ENCODE measurements at regions not wholly inside any gene's neighbourhood (a gene's known extent, or its start where the extent isn't known, plus 50 kb on each side); places are given as distances from the start of the nearest gene placed in this dataset.

DNA sequence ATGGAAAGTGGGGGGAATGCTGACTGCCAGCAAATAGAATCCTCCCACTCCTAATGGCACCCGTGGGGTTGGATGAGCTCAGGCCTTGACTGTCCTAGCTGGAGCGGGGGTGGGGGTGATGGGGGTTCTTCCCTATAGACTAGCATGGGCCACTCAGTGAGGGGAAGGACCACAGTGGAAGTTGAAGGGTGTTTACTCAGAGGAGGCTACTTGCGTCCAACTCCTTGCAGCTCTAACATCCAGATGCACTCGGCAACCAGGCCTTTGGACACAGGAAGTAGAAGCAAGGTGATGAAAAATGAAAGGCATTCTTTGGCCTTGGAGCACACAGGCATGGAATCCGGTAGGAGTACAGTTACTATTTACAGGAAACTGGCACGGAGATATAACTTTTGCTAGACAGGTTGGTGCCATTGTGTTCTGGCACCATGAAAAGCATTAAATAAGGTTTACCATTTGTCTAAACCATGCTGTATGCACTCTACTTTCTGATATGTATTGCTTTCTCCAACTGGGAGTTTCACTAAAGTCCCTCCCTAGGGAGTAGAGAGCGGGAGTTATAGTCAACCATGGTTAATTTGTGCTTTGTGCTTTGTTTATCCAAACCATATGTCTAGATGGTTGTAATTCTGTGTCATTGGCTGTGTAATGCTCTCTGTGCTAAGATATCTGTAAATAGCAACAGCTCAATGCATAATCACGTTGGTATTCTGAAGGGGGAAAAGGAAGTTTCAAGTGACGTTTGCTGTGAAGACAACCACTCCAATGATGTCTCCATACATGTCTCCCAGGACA is 125.3 kb downstream of the TSHZ3 start:
- no peak for DNase-seq

DNA sequence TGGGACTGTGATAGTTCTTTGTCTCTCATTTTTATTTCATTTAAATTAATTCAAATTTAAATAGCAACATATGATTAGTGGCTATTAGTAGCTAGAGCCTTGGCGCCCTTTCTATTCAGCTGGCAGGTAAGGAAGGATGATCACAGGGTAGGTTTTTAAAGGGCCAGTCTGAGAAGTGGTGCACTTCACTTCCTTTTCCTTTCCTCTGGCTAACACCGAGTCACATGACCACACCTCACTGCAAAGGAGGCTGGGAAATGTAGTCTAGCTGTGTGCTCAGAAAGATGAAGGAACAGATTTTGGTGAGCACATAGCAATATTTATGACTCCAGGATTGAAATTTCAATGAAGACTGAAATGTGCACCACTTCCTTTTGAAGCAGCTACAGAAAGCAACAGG is 128.7 kb downstream of the TSHZ3 start:
- peak; percentile 47 for DNase-seq

DNA sequence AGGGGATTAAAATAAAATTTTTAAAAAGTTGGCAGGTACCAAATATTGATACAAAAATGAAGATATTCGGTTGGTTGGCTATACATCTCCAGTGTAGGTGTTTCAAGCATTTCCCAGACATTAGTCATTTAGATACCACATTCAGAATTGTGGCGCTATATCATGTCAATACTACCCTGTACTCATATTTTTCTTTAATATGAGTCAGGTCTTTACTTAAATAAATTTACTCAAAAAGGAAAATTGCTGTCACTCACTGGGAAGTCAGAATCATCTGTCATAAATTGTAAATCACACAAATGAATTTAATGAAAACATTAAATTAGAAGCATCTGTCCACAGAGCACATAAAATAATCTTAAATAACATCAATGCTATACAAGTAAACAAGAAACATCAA is 134.2 kb downstream of the TSHZ3 start:
- DNase-seq: no peak

DNA sequence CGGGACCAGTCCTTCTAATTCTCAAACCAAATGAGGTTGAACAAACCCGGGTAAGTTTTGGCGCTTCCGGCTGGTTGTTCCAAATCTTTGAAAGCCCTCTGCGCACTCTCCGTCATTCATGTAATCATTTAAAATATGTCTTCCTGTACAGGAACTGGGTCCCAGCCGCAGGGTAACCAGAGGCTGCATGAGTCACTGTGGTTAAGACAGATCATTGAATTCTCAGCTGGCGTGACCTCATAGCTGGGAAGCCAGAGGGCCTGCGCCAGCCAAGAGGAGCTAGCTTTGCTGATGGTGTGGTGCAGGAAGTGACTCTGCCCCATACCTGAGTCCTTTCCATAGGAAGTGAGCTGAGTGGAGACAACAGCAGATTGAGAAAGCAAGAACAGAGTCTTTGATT is 135.2 kb downstream of the TSHZ3 start:
- DNase-seq: peak; percentile 65

DNA sequence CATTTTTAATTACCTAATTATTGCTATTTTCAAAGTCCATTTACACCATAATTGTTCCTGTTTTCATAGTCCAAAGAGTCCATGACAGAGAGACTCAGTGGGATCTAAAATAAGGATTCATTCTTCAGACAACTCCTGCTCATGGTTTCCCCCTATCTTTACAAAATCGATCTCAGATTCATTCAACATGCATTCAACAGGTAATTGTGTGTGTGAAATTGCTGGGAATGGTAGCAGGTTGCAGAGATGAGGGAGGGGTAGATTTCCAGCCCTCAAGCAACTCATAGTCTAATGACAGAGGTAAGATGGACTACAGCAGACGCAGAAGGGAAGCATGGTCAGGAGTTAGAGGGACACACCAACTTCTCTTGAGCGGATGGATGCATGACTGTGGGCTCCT is 138.1 kb downstream of the TSHZ3 start:
- DNase-seq: no peak

DNA sequence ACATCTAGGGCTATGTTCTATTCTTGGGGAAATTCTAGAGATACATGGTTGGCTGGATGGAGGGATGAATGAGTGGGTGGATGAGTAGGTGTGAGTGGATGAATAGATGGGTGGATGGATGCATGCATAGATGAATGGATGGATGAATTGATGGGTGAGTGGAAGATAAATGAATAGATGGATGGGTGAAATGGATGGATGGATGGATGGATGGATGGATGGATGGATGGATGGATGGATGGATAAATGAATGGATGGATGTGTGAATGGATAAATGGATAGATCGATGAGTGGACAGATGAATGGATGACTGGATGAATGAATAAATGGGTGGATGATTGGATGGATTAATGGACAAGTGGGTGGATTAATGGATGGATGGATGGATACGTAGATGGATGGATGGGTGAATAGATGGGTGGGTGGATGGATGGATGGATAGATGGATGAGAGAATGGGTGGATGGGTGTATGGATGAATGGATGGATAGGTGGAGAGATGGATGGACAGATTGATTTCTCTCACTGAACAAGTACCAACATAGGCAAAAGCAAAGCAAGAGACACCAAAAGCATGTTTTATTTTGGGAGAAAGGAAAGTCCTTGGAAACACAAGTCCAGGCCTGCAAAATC is 143.2 kb downstream of the TSHZ3 start:
- DNase-seq: no peak

DNA sequence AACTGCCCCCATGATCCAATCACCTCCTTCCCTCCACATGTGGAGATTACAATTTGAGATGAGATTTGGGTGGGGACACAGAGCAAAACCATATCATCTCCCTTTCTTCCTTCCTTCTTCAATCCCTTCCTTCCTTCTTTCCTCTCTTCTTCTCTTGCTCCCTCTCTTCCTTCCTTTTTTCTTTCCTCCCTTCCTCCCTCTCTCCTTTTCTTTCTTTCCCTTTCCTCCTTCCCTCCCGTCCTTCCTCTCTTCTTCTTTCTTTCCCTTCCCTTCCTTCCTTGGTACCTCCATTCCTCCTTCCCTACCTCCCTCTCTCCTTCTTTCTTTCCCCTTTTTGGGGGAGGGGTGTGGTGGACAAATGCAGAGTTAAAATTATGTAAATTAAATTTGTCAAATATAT is 145.1 kb downstream of the TSHZ3 start:
- no peak for DNase-seq

DNA sequence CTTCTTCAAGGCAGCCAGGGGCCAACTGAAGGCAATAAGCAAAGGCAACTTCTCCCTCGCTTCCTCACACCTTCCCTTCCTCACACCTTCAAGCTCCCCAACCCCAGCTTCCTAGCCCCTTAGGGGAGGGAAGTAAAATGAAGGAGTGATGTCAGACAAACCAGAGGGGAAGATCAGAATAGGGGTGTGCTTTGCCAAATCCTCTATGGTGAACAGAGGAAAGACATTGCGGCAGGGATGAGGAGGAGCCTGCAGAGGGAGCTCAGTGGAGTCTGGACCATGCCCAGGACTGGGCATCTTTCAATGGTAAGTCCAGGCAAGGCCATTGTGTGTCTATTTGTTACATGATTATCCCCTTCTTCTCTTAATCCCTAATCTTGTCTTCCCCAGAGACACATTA is 164.0 kb downstream of the TSHZ3 start:
- DNase-seq: no peak

DNA sequence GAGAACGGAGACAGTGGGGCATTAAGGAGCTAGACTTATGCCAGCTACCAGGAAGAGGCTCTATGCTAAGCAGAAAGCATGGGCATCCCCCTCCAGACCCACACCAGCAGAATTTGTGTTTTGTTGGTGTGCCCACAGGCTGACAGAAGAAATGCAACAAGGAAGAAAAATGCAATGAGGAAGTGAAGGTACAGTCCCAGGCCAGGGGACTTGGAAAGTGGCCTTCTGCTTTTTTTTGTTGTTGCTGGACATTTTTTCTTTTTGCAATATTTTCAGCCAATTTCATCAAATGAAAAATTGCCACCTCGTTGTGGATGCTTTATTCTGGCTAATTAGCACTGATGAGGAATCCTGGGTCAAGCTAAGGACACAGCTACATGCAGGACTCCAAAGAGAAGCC is 167.7 kb downstream of the TSHZ3 start:
- DNase-seq: no peak

DNA sequence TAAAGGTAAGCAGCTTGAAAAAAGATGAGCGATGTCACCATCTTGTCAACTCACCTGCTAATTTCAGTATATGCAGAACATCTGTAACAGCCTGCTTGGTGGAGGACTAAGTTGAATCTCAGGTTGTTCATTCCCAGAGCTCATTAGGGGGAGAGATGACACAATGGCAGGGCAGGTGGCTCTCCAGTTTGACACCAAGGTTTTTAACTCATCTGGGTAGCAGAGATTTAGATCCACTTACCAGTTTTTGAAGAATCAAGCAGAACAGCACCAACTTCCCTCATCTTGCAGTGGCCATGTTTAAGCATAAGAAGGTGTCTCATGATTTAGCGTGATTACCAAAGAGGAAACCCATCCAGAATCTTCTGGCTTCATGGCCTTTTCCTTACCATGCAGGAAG is 168.3 kb downstream of the TSHZ3 start:
- DNase-seq: no peak

DNA sequence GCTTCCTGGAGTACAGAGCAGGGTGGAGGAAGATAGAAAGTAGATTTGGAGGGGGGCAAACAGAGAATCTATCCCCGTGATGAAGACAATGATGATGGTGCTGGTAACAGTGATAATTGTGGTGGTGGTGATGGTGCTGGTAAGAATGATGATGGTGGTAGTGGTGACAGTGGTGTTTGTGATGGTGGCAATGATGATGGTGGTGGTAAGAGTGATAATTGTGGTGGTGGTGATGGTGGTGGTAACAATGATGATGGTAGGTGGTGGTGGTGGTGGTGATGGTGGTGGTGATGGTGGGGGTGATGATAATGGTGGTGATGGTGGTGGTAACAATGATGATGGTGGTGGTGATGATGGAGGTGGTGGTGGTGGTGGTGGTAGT is 169.8 kb downstream of the TSHZ3 start:
- no peak for DNase-seq

DNA sequence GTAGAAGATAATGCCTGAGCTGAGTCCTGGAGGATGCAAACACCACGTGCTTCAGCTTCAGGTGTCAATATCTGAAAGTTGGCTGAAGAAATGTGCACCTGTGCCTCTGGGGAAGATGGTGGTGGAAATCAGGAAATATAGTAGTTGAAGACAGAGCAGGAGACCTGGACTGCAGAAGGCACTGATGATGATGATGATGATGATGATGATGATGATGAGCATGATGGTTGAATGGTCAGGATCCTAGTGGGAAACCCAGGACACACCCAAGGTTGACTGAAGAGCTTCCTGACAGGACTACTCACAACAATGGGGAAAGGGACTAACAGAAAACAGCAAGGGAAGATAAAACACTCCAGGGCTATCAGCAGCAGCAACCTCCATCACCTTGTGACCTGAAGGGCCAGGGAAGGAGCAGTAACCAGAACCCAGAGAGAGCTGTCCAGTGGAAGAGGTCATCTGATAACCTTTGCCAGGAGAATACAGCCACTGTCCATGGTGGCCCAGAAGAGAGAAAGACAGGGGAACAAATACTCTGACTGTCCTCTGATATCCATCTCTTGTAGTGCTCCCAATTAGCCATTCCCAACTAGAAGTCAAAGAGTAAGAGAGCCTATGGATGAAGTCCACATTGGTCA is 170.3 kb downstream of the TSHZ3 start:
- no peak for DNase-seq

DNA sequence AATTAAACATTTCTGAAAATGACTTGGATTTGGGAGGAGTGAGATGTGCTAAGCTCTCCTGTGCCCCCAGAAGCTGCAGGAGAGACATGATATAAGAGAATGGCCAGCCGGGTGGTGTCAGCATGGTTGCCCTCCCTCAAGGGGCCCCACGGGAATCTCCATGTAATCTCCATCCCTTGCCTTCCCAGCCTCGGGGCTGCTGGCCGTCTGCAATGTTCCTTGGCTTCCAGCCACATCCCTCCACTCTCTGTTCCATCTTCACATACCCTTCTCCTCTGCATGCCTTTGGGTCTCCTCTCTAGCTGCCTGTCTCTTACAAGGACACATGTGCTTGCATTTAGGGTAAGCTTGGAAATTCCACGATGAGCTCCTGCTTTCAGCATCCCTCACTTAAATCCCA is 172.0 kb downstream of the TSHZ3 start:
- no peak for DNase-seq

DNA sequence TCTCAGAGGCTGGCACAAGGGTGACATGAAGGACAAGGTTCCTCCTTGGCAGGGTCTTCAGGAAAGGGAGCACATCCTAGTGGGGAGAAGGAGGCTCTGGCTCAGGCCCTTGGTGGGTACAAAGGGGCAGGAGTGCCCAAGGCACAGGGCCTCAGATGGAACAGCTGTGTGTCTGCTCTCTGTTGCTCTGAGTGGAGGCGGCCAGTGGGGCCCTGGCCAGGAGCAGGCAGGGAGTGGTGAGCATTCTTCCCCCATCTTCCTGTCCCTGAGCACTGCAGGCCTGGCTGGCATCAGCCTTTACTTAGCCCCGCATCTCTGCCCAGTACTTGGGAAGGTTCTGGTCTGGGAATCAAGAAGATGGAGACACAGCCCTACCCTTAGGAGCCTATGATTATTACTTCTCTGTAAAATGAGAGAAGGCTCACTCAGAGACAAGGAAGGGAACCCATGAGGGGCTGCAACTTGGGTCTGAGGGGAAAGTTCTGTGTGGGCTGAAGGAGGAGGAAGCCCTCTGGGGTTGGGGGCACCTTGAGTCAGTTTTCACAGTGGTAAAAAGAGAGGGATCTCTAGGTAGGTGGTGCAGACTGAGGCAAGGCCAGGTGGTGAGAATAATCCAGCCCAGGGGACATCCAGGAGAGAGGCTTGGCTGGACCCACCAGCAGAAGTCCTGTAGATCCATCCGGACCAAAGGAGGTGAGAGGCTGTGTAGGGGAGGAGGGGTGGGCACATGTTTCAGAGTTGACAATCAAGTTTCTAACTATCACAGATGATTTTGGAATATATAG is 173.5 kb downstream of the TSHZ3 start:
- no peak for DNase-seq

DNA sequence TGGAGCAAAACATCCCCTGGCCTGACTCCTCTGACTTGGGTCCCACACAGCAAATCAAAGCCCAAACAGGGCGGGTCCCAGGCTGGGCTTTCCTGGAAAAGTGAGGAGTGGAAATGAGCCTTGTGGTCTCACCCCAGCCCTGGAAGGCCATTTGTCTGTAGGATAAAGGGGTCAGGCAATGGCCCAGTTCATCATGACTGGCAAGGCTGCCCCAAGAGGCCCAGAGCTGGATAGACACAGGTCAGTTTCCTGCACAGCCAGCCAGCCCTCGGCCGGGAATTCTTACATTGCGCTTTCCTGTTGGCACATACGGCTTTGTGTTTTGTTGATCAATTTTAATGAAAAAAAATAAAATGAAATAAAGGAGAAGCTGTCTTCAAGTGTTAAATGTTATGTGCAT is 174.3 kb downstream of the TSHZ3 start:
- DNase-seq: no peak

DNA sequence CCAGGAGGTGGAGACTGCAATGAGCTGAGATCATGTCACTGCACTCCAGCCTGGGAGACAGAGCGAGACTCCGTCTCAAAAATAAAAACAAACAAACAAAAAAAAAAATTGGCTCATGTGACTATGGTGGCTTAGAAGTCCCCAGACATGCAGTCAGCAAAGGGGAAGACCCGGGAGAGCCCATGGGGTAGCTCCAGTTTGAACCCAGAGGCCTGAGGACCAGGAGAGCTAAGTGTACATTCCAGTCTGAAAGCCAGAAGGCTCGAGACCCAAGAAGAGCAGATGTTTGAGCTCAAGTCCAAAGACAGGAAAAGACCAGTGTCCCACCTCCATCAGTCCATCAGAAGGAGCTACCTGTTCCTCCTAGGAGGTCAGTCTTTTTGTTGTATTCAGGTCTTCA is 175.2 kb downstream of the TSHZ3 start:
- DNase-seq: no peak

DNA sequence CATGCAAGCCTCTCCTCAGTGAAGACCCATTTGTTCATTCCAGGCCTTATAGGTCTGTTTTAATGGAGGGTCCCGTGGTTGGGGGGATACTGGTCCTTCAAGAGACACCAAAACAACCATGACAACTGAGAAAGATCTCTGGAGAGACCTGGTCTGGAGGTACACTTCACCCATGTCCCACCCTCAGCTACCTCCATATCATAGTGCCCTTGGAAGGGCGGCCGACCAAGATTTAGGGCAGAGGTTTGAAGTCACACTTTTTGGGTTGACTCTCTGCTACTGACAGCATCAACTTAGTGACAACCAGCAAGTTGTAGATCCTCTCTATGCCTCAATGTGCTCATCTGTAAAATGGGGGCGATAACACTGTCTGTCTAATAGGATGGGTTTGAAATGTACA is 177.3 kb downstream of the TSHZ3 start:
- DNase-seq: no peak

DNA sequence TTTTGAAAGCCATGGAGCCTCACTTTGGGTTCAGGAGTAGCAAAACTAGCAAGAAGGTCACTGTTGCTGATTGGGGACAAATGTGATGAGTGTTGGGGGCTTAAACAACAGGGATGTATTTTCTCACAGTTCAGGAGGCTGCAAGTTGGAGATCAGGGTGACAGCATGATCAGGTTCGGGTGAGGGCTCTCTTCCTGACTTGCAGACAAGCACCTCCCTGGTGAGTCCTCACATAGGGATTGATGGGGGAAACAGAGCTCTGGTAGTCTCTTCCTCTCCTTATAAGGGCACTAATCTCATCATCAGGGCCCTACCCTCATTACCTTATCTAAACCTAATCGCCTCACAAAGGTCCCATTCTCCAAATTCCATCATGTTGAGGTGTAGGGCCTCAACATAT is 179.2 kb downstream of the TSHZ3 start:
- DNase-seq: no peak

DNA sequence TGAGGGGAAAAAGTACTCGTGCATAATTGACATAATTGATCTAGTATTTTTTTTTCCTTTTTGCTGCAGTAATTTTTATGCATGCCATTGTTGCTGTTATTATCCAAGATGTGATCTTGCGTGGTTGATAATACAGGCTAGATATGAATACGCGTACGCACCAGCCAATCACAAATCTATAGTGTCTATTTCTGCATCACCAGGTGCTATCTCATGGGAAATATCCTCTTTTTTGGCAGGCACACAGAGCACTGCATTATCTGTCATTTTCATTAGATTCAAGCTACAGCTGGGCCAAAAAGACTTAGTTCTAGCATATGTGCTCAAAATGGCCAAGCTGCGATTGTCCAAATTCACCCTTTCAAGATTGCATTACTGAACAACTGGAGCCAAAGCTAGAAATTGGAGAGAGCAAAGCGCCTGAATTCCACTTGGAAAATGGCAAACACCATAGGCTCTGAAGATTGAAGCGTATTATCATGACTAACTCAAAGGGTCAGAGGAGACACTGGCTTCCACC is 181.1 kb downstream of the TSHZ3 start:
- DNase-seq: no peak

DNA sequence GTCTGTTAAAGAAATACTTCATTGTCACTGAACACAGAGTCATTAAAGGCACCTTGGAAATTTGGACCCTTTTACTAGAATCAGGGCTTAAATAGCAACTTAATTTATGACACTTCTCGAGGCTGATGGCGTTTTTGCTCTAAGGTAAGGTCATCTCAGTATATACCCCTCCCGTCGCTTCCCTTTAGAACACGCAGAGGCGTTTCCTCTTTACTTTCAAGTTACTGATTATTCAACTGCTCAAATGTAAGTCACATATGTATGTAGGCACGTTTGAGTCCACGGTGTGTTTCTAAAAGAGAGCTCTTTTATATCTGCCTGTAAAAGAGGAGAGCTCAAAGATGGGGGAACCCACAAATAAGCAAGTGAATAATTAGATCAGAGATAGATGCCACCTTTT is 181.5 kb downstream of the TSHZ3 start:
- DNase-seq: no peak

DNA sequence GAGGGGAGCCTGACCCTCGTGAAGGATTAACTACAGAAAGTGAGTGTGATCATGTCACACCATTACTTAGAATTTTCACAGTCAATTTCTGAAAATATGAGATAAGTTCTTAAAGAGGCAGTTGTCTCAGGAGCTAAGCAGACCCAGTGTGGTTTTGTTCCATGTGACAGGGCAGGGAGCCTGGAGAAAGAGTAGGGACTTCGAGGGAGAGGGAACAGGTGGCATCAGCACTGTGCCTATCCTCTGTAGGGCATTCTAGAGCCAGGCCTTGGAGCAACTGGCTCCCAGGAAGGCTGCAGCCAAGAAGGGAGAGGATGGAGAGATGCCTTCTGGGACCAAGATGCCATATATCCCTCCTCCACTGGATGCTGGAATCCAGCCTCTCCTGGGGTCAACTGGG is 183.0 kb downstream of the TSHZ3 start:
- DNase-seq: no peak

DNA sequence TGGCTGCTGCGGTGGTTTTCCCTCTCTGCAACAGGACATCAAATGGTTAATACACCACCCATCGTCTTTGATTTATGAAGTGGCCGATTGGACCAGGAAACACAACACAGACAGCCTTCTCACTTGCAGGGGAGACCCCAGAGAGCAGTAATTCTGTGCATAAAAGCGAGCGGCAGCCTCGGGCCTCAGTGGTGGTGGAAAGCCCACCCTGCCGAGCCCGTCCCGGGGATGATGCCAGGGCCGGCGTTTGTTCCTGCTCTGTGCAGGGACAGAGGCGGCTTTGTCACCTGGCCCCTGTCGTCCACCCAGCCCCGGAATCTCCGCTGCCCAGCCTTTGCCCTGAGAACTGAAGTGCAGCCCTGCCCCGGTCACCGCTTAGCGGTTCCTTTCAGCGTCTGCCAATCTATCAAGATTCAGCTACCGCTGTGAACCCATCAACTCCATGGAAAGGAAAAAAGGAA is 184.4 kb downstream of the TSHZ3 start:
- no peak for DNase-seq

DNA sequence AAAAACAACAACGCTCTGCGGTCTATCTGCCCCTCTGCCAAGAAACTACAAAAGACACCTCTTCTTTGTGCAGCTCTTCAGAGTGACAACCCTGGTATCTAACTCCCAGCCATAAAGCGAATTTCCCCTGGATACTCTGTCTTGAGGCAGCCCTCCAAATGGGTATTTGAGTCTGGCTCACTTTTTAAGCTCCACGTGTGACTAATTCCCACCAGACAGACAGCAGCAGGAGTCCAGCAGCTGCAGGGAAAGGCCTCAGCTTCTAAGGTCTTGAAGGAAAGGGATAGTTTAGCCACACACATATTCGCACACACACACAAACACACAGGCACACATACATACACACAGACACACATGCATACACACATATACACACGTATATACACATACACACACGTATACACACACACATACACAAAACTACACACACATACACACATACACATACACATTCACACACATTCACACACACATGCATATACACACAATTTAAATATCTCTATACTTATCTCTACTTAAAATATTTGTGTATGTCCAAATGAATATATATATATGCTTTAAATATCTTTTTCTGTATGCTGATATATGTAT is 188.8 kb downstream of the TSHZ3 start:
- DNase-seq: no peak

Data from hematopoietic multipotent progenitor cell treated with erythropoietin and hydrocortisone succinate and interleukin-3 and kit ligand, for 8 days (in vitro differentiated cells).